Activated B cell treated with CpG ODN at 0.5 μM for 24 hours (primary cell): ENCODE measurements at regions not wholly inside any gene's neighbourhood (a gene's known extent, or its start where the extent isn't known, plus 50 kb on each side); places are given as distances from the start of the nearest gene placed in this dataset.

Experiments used
- ATAC-seq: fragments of 200-7000 bp; cut with Tn5 transposase; one replicate; pipeline ENCODE4 v1.10.0; 2021; ENCODE audit warnings: low read depth, mild to moderate bottlenecking, moderate library complexity
- CTCF ChIA-PET: fragments of 350-600 bp; sonication (Branson Sonifier 250); formaldehyde crosslinking; loops from one replicate; lab custom pipeline; 2021; ENCODE audit warnings: antibody characterized with exemption; lab: Charles Lee
- POLR2A ChIA-PET: fragments of 350-600 bp; sonication (Branson Sonifier 250); formaldehyde crosslinking; loops from one replicate; lab custom pipeline; 2021; ENCODE audit warnings: antibody characterized with exemption; lab: Charles Lee
- DNase-seq: peaks from one replicate; pipeline ENCODE4 v3.0.0; 2022
- H3K27ac Mint-ChIP-seq: one replicate; pipeline ENCODE4 v1.8.0; 2020; ENCODE audit warnings: mixed read lengths
- H3K27me3 Mint-ChIP-seq: one replicate; pipeline ENCODE4 v1.8.0; 2021; ENCODE audit warnings: mixed read lengths
- H3K36me3 Mint-ChIP-seq: one replicate; pipeline ENCODE4 v1.8.0; 2021; ENCODE audit warnings: low read depth, mixed read lengths
- H3K4me1 Mint-ChIP-seq: one replicate; pipeline ENCODE4 v1.8.0; 2021; ENCODE audit warnings: mixed read lengths
- H3K4me3 Mint-ChIP-seq: one replicate; pipeline ENCODE4 v1.8.0; 2020; ENCODE audit warnings: mild to moderate bottlenecking, mixed read lengths
- H3K9me3 Mint-ChIP-seq: one replicate; pipeline ENCODE4 v1.8.0; 2020; ENCODE audit warnings: mixed read lengths
- intact Hi-C: fragments of 100-400 bp; cut with micrococcal nuclease; formaldehyde crosslinking; loops from one replicate; pipeline ENCODE4 v1.15.1; 2024
- TF ChIP-seq, protein P1 (sequence below): fragments of 200-600 bp; IDR thresholded peaks from one replicate; pipeline ENCODE4 v1.8.0; 2022; ENCODE audit warnings: antibody characterized with exemption, mild to moderate bottlenecking

DNA sequence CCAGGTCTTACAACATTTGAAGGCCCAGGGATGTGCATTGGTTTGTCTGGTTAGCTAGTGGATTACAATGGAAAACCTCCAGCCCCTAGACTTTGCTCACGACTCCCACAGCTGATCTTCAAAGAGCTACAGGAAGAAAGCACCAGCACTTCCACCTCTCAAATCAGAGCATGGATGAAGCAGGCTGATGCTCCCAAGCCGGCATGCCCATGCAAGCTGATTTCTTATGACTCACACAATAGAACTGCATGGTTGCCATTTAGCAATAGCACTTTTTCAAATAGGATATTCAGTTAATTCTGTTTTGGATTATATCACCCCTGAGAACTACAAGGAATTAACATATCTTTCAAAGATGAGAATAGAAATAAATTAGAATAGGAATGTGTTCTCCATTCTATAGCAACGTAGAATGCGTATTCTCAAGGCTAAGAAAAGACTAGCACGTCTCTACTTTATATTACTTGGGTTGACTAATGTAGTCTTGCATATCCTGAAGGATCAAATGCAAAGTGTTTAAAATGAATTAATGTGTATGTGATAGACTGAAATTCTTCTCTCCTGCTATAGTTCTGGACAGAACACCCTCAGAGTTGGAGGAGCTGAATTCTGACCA is 292.4 kb downstream of the TRIB2 start:
- no peak for ATAC-seq
- TF ChIP-seq, protein P1, sequence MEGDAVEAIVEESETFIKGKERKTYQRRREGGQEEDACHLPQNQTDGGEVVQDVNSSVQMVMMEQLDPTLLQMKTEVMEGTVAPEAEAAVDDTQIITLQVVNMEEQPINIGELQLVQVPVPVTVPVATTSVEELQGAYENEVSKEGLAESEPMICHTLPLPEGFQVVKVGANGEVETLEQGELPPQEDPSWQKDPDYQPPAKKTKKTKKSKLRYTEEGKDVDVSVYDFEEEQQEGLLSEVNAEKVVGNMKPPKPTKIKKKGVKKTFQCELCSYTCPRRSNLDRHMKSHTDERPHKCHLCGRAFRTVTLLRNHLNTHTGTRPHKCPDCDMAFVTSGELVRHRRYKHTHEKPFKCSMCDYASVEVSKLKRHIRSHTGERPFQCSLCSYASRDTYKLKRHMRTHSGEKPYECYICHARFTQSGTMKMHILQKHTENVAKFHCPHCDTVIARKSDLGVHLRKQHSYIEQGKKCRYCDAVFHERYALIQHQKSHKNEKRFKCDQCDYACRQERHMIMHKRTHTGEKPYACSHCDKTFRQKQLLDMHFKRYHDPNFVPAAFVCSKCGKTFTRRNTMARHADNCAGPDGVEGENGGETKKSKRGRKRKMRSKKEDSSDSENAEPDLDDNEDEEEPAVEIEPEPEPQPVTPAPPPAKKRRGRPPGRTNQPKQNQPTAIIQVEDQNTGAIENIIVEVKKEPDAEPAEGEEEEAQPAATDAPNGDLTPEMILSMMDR: no peak
- peaks cover 3% of the 10 kb centered on the region for H3K4me1 Mint-ChIP-seq
- ChIA-PET CTCF (interaction anchor here (1.8 kb wide), 1 partner anchor 1180 kb away, joined by 7 read pairs; no protein-coding TSS in a partner anchor), POLR2A (no interaction called here)
- no peaks in the 10 kb centered on the region for H3K36me3 Mint-ChIP-seq
- no peak overlapping the region for H3K4me3 Mint-ChIP-seq
- intact Hi-C loops: loop anchor here (5.0 kb wide), 1 partner anchor 1422 kb away; no protein-coding TSS in a partner anchor
- DNase-seq: no peak
- peaks cover 28% of the 10 kb centered on the region for H3K27me3 Mint-ChIP-seq
- H3K27ac Mint-ChIP-seq: no peak overlapping the region
- no peaks in the 10 kb centered on the region for H3K9me3 Mint-ChIP-seq

DNA sequence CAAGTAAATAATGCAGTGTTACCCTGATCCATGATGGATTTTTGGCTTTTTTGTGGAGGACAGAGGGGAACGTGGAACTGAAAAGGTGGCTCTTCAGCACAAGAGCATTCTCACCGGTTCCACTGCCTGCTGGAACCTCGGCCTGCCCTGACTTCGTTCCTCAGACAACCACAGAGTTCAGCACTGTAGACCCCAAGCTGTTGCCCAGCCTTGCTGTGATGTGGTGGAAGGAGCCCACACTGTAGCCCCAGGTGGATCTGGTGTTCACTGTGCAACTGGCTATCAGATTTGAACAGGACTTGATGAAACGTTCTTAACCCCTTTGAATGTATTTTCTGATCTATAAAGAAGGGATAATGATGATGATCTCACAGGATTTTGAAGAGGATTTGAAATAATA is 293.5 kb downstream of the TRIB2 start:
- Mint-ChIP-seq H3K4me3 (no peak overlapping the region), H3K27me3 (peaks cover 32% of the 10 kb centered on the region), H3K36me3 (no peaks in the 10 kb centered on the region), H3K4me1 (peaks cover 3% of the 10 kb centered on the region), H3K27ac (no peak overlapping the region), H3K9me3 (no peaks in the 10 kb centered on the region)
- TF ChIP-seq, protein P1: no peak
- CTCF ChIA-PET: interaction anchor here (1.8 kb wide), 1 partner anchor 1181 kb away, joined by 7 read pairs; no protein-coding TSS in a partner anchor
- intact Hi-C loops: no loop called here
- DNase-seq (no peak), ATAC-seq (no peak)
- POLR2A ChIA-PET: no interaction called here

DNA sequence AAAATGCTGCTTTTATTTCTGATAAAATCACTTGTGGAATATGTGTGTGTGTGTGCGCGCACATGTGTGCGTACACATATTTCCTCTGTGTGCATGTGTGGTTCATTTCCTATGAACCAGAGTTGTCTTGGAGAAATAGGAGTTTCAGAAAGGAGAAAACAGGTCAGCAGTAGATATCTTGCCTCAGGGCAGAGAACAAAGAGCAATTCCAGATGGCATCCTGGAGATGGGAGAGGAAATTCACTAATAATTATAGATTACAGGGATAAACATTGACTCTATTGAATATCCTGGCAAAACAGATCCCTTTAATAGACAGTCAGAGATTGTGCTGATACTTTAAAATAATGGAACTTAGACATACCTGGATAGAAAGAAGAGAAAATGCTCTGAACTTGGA is 298.0 kb downstream of the TRIB2 start:
- CTCF ChIA-PET: no interaction called here
- DNase-seq (no peak), ATAC-seq (no peak)
- Mint-ChIP-seq H3K27me3 (peaks cover 34% of the 10 kb centered on the region), H3K27ac (no peak overlapping the region), H3K9me3 (no peaks in the 10 kb centered on the region), H3K4me1 (no peaks in the 10 kb centered on the region), H3K4me3 (no peak overlapping the region), H3K36me3 (no peaks in the 10 kb centered on the region)
- TF ChIP-seq, protein P1: no peak
- POLR2A ChIA-PET: no interaction called here
- intact Hi-C loops: no loop called here

DNA sequence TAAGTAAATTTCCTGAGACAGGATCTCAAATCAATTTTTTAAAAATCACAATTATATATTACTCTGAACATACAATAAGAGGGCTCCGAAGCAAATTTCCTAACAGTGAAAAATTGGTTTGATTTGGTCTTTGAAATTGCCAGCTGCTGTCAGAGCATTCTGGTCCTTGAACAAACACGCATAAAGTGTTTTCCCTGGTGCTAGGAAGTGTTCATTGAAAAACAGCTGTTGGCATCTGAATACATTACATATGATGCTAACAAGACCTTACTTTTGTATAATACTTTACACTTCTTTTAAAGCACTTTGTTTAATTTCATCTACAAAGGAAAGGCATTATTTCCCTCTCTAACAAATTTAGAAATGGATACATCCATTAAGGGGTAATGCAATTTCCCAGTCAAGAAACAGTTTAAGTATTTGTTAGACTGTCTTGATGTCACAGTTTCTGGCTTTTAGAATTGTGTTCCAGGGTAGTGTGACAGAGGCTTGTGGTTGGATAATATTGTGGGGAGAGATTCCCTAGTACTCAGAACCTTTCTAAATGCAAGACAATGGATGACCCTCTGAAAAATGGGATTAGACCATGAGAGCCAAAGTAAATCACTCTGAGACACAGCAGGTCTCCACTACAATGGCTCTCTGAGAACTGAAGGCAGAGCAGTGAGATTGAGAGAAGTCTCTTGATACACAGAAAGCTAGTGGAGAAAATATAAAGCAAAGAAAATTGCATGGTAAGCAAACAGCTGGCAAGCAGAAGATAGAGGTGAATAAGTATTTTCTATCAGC is 299.0 kb downstream of the TRIB2 start:
- intact Hi-C loops: no loop called here
- TF ChIP-seq, protein P1: no peak
- CTCF ChIA-PET: interaction anchor here (2.0 kb wide), 1 partner anchor 9 kb away, joined by 8 read pairs; no protein-coding TSS in a partner anchor
- DNase-seq (no peak), ATAC-seq (no peak)
- H3K36me3 Mint-ChIP-seq: no peaks in the 10 kb centered on the region
- no peaks in the 10 kb centered on the region for H3K4me1 Mint-ChIP-seq
- no peak overlapping the region for H3K4me3 Mint-ChIP-seq
- H3K27me3 Mint-ChIP-seq: peaks cover 31% of the 10 kb centered on the region
- POLR2A ChIA-PET: no interaction called here
- H3K9me3 Mint-ChIP-seq: no peaks in the 10 kb centered on the region
- H3K27ac Mint-ChIP-seq: no peak overlapping the region

DNA sequence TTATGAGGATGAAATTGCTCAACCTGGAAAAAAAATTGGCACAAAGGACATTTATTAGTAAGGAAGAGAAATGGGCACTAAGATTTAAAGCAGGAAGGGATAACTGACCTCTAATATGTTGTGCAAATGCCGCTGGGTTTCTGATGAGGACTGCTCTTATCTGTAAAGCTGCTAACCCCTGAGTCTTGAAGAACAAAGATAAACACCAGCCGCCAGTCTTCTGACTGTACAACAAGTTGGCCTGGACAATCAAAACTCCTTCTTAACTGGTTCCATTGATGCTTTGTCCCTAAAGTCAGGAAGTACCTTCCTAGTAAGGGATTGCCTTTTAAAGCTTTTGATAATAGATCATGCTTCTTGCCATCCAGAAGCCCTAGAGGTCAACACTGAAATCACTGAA is 301.8 kb downstream of the TRIB2 start:
- Mint-ChIP-seq H3K27me3 (peaks cover 32% of the 10 kb centered on the region), H3K4me3 (no peak overlapping the region), H3K9me3 (no peaks in the 10 kb centered on the region), H3K4me1 (no peaks in the 10 kb centered on the region), H3K36me3 (no peaks in the 10 kb centered on the region), H3K27ac (no peak overlapping the region)
- CTCF ChIA-PET: no interaction called here
- TF ChIP-seq, protein P1: no peak
- no peak for DNase-seq
- POLR2A ChIA-PET: no interaction called here
- intact Hi-C loops: no loop called here
- no peak for ATAC-seq
